IMR-90 (cell line): ENCODE measurements at regions not wholly inside any gene's neighbourhood (a gene's known extent, or its start where the extent isn't known, plus 50 kb on each side); places are given as distances from the start of the nearest gene placed in this dataset.

ENCODE experiments used
- CHD1 ChIP-seq: IDR thresholded peaks from 2 replicates; pipeline ENCODE4 v1.6.1; 2012; ENCODE audit warnings: low read depth, low read length, improper control_type of control experiment
- CTCF ChIP-seq: conservative IDR thresholded peaks from 2 replicates; pipeline ENCODE4 v1.5.1; 2012; ENCODE audit warnings: mild to moderate bottlenecking, low read depth, low read length, improper control_type of control experiment
- MAFK ChIP-seq: IDR thresholded peaks from 2 replicates; pipeline ENCODE4 v1.6.1; 2012; ENCODE audit warnings: low read depth, low read length, improper control_type of control experiment
- MAZ ChIP-seq: IDR thresholded peaks from 2 replicates; pipeline ENCODE4 v1.6.1; 2012; ENCODE audit warnings: low read depth, mild to moderate bottlenecking, low read length, improper control_type of control experiment, moderate library complexity, borderline replicate concordance
- POLR2A ChIP-seq: IDR thresholded peaks from 2 replicates; pipeline ENCODE4 v1.6.1; 2012; ENCODE audit warnings: mild to moderate bottlenecking, low read depth, low read length
- RAD21 ChIP-seq: IDR thresholded peaks from 2 replicates; pipeline ENCODE4 v1.6.1; 2012; ENCODE audit warnings: low read length, improper control_type of control experiment
- RCOR1 ChIP-seq: IDR thresholded peaks from 2 replicates; pipeline ENCODE4 v1.6.1; 2012; ENCODE audit warnings: mild to moderate bottlenecking, low read length, improper control_type of control experiment; ENCODE audit not compliant: insufficient replicate concordance
- RFX5 ChIP-seq: IDR thresholded peaks from 2 replicates; pipeline ENCODE4 v1.8.0; 2012; ENCODE audit warnings: low read depth, mild to moderate bottlenecking, low read length, moderate library complexity
- SMC3 ChIP-seq: fragments of 150-350 bp; IDR thresholded peaks from 2 replicates; pipeline ENCODE4 v1.6.1; 2016; ENCODE audit warnings: low read depth, mild to moderate bottlenecking, antibody characterized with exemption, low read length, moderate library complexity
- USF2 ChIP-seq: fragments of 150-350 bp; IDR thresholded peaks from 2 replicates; pipeline ENCODE4 v1.6.1; 2017; ENCODE audit warnings: mild to moderate bottlenecking, antibody characterized with exemption, low read length, low read depth
- TF ChIP-seq, protein P1 (sequence below): fragments of 150-350 bp; IDR thresholded peaks from 2 replicates; pipeline ENCODE4 v1.6.1; 2016; ENCODE audit warnings: low read depth, mild to moderate bottlenecking, low read length, moderate library complexity, borderline replicate concordance

DNA sequence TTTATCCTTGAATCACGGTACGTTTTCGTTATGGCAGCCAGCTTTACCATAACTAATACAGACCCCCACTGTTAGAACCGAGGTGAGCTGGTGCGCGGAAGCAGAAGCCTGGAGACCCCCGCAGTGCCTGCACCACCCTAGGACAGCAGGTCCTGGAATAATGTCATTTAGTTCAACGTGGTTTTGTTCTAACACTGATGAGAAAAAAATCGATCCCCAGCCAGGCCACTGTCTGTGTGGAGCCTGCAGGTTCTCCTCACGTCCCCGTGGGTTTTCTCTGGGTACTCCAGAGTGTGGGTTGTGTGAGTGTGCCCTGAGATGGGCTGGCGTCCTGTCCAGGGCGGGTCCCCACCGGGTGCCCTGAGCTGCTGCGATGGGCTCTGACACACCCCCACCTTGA, 69.9 kb upstream of the ST3GAL5 start:
- TF ChIP-seq, protein P1, sequence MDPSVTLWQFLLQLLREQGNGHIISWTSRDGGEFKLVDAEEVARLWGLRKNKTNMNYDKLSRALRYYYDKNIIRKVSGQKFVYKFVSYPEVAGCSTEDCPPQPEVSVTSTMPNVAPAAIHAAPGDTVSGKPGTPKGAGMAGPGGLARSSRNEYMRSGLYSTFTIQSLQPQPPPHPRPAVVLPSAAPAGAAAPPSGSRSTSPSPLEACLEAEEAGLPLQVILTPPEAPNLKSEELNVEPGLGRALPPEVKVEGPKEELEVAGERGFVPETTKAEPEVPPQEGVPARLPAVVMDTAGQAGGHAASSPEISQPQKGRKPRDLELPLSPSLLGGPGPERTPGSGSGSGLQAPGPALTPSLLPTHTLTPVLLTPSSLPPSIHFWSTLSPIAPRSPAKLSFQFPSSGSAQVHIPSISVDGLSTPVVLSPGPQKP, result no peak
- no peak for TF ChIP-seq CTCF
- TF ChIP-seq POLR2A, result no peak
- TF ChIP-seq MAFK, result no peak
- TF ChIP-seq SMC3, result no peak
- TF ChIP-seq RFX5, result no peak
- TF ChIP-seq CHD1, result no peak
- TF ChIP-seq USF2, result no peak
- TF ChIP-seq RCOR1, result no peak
- TF ChIP-seq RAD21, result no peak
- TF ChIP-seq MAZ, result no peak
